ENCODE measurements at regions not wholly inside any gene's neighbourhood (a gene's known extent, or its start where the extent isn't known, plus 50 kb on each side); places are given as distances from the start of the nearest gene placed in this dataset.
A peak's percentile ranks its signal among the peaks of the same experiment; 100 is the strongest.

GRCh38 chr21:31580866-31581276 lies 78.6 kb upstream of the SOD1 start:
- TF ChIP-seq MAX (CRISPR knock-in tag; IDR thresholded peaks at IDR 0.05), result no peak
- peak; percentile 75 for TF ChIP-seq CTCF (IDR thresholded peaks at IDR 0.05)
- TF ChIP-seq ATF1 (CRISPR knock-in tag; IDR thresholded peaks at IDR 0.05), result no peak
- TF ChIP-seq ATF3 (CRISPR knock-in tag; conservative IDR thresholded peaks at IDR 0.05), result no peak
- TF ChIP-seq FOXP1 (CRISPR knock-in tag; IDR thresholded peaks at IDR 0.05; ENCODE audit: borderline replicate concordance), result no peak
- TF ChIP-seq E2F5 (CRISPR knock-in tag; IDR thresholded peaks at IDR 0.05), result no peak
- TF ChIP-seq ZNF232 (CRISPR knock-in tag; IDR thresholded peaks at IDR 0.05), result no peak
- TF ChIP-seq, protein P1, sequence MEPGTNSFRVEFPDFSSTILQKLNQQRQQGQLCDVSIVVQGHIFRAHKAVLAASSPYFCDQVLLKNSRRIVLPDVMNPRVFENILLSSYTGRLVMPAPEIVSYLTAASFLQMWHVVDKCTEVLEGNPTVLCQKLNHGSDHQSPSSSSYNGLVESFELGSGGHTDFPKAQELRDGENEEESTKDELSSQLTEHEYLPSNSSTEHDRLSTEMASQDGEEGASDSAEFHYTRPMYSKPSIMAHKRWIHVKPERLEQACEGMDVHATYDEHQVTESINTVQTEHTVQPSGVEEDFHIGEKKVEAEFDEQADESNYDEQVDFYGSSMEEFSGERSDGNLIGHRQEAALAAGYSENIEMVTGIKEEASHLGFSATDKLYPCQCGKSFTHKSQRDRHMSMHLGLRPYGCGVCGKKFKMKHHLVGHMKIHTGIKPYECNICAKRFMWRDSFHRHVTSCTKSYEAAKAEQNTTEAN (CRISPR knock-in tag; IDR thresholded peaks at IDR 0.05), result no peak
- no peak for TF ChIP-seq JUN (CRISPR knock-in tag; IDR thresholded peaks at IDR 0.05)
- no peak for TF ChIP-seq IRF2 (CRISPR knock-in tag; IDR thresholded peaks at IDR 0.05; ENCODE audit: borderline replicate concordance, low read depth)
- TF ChIP-seq RELA (CRISPR knock-in tag; IDR thresholded peaks at IDR 0.05; ENCODE audit: borderline replicate concordance), result no peak
- TF ChIP-seq GTF2I (CRISPR knock-in tag; conservative IDR thresholded peaks at IDR 0.05), result no peak

Measured in WTC11 (cell line).